GM18861 (cell line): ENCODE measurements at regions not wholly inside any gene's neighbourhood (a gene's known extent, or its start where the extent isn't known, plus 50 kb on each side); places are given as distances from the start of the nearest gene placed in this dataset.
A peak's percentile ranks its signal among the peaks of the same experiment; 100 is the strongest.

Experiments used
- ATAC-seq: cut with Tn5 transposase; IDR thresholded peaks from one replicate; pipeline ENCODE4 v1.9.1; 2021; ENCODE audit not compliant: unreplicated experiment

- no peak for ATAC-seq
These were observed 119.4 kb downstream of the MRPS6 start for GRCh38 chr21:34192646-34193285.

GRCh38 chr21:34195335-34195734 lies 122.0 kb downstream of the MRPS6 start:
- ATAC-seq: no peak

GRCh38 chr21:34196996-34197395 lies 123.6 kb downstream of the MRPS6 start:
- no peak for ATAC-seq

GRCh38 chr21:34197561-34197960 lies 124.2 kb downstream of the MRPS6 start:
- no peak for ATAC-seq

- ATAC-seq: no peak
These were observed 125.1 kb downstream of the MRPS6 start for GRCh38 chr21:34198231-34199120.

- ATAC-seq: no peak
These were observed 125.9 kb downstream of the MRPS6 start for GRCh38 chr21:34199121-34199910.

- no peak for ATAC-seq
These were observed 127.0 kb downstream of the MRPS6 start for GRCh38 chr21:34200288-34200905.

GRCh38 chr21:34201001-34201400 lies 127.6 kb downstream of the MRPS6 start:
- no peak for ATAC-seq

GRCh38 chr21:34201481-34201858 lies 128.1 kb downstream of the MRPS6 start:
- no peak for ATAC-seq

- ATAC-seq: no peak
These were observed 129.4 kb downstream of the MRPS6 start for GRCh38 chr21:34202553-34203372.

- no peak for ATAC-seq
These were observed 130.6 kb downstream of the MRPS6 start for GRCh38 chr21:34203851-34204420.

- no peak for ATAC-seq
These were observed 131.4 kb downstream of the MRPS6 start for GRCh38 chr21:34204481-34205439.

- ATAC-seq: peak; percentile 72
These were observed 132.6 kb downstream of the MRPS6 start for GRCh38 chr21:34205811-34206571.

GRCh38 chr21:34213959-34214358 lies 140.6 kb downstream of the MRPS6 start:
- no peak for ATAC-seq

- ATAC-seq: no peak
These were observed 142.1 kb downstream of the MRPS6 start for GRCh38 chr21:34215501-34215900.

GRCh38 chr21:34215911-34216717 lies 142.7 kb downstream of the MRPS6 start:
- no peak for ATAC-seq

GRCh38 chr21:34216718-34217032 lies 143.3 kb downstream of the MRPS6 start:
- no peak for ATAC-seq
